Mesothelial cell of epicardium (in vitro differentiated cells): ENCODE measurements at regions not wholly inside any gene's neighbourhood (a gene's known extent, or its start where the extent isn't known, plus 50 kb on each side); places are given as distances from the start of the nearest gene placed in this dataset.

Source experiments
- DNase-seq, 2 experiments: peaks; one replicate each; pipeline ENCODE4 v3.0.0; 2021; ENCODE audit warnings: low spot score in 2 of 2; ENCODE audit not compliant: unreplicated experiment in 2 of 2
- H3K27ac Mint-ChIP-seq: 2 replicates; pipeline ENCODE4 v1.8.0; 2021; ENCODE audit warnings: mixed read lengths
- H3K27me3 Mint-ChIP-seq: 2 replicates; pipeline ENCODE4 v1.8.0; 2021; ENCODE audit warnings: low read depth, mixed read lengths
- H3K36me3 Mint-ChIP-seq: 2 replicates; pipeline ENCODE4 v1.8.0; 2021; ENCODE audit warnings: mixed read lengths
- H3K4me1 Mint-ChIP-seq: 2 replicates; pipeline ENCODE4 v1.8.0; 2021; ENCODE audit warnings: mixed read lengths
- H3K4me3 Mint-ChIP-seq: 2 replicates; pipeline ENCODE4 v1.8.0; 2021; ENCODE audit warnings: mild to moderate bottlenecking, moderate library complexity, mixed read lengths
- H3K9me3 Mint-ChIP-seq: 2 replicates; pipeline ENCODE4 v1.8.0; 2021; ENCODE audit warnings: mixed read lengths
- TF ChIP-seq, protein P1 (sequence below): fragments of 200-600 bp; sonication (generic); IDR thresholded peaks from one replicate; pipeline ENCODE4 v1.5.0; 2021; ENCODE audit warnings: antibody characterized with exemption; ENCODE audit not compliant: unreplicated experiment

- H3K27ac Mint-ChIP-seq = no peak overlapping the region
Observed at GRCh38 chr14:71702786-71703185, 229.4 kb upstream of the RGS6 start.

GRCh38 chr14:71703477-71703876 lies 228.8 kb upstream of the RGS6 start:
- TF ChIP-seq, protein P1, sequence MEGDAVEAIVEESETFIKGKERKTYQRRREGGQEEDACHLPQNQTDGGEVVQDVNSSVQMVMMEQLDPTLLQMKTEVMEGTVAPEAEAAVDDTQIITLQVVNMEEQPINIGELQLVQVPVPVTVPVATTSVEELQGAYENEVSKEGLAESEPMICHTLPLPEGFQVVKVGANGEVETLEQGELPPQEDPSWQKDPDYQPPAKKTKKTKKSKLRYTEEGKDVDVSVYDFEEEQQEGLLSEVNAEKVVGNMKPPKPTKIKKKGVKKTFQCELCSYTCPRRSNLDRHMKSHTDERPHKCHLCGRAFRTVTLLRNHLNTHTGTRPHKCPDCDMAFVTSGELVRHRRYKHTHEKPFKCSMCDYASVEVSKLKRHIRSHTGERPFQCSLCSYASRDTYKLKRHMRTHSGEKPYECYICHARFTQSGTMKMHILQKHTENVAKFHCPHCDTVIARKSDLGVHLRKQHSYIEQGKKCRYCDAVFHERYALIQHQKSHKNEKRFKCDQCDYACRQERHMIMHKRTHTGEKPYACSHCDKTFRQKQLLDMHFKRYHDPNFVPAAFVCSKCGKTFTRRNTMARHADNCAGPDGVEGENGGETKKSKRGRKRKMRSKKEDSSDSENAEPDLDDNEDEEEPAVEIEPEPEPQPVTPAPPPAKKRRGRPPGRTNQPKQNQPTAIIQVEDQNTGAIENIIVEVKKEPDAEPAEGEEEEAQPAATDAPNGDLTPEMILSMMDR = no peak
- H3K27ac Mint-ChIP-seq = no peak overlapping the region

More at GRCh38 chr14:71702786-71703185, 229.4 kb upstream of the RGS6 start:
- Mint-ChIP-seq H3K27me3 (no peaks in the 10 kb centered on the region), H3K36me3 (peaks cover 8% of the 10 kb centered on the region), H3K9me3 (no peaks in the 10 kb centered on the region), H3K4me3 (no peak overlapping the region), H3K4me1 (peaks cover 20% of the 10 kb centered on the region)
- no peak for DNase-seq
- TF ChIP-seq, protein P1 = no peak

GRCh38 chr14:71704210-71704609 lies 228.0 kb upstream of the RGS6 start:
- DNase-seq = no peak
- Mint-ChIP-seq H3K4me1 (peaks cover 15% of the 10 kb centered on the region), H3K9me3 (no peaks in the 10 kb centered on the region), H3K36me3 (peaks cover 10% of the 10 kb centered on the region), H3K4me3 (no peak overlapping the region), H3K27ac (no peak overlapping the region), H3K27me3 (no peaks in the 10 kb centered on the region)
- TF ChIP-seq, protein P1 = no peak

More at GRCh38 chr14:71703477-71703876, 228.8 kb upstream of the RGS6 start:
- H3K9me3 Mint-ChIP-seq = no peaks in the 10 kb centered on the region
- DNase-seq = no peak
- H3K27me3 Mint-ChIP-seq = no peaks in the 10 kb centered on the region
- H3K4me3 Mint-ChIP-seq = no peak overlapping the region
- H3K36me3 Mint-ChIP-seq = peaks cover 8% of the 10 kb centered on the region
- peaks cover 20% of the 10 kb centered on the region for H3K4me1 Mint-ChIP-seq

DNA sequence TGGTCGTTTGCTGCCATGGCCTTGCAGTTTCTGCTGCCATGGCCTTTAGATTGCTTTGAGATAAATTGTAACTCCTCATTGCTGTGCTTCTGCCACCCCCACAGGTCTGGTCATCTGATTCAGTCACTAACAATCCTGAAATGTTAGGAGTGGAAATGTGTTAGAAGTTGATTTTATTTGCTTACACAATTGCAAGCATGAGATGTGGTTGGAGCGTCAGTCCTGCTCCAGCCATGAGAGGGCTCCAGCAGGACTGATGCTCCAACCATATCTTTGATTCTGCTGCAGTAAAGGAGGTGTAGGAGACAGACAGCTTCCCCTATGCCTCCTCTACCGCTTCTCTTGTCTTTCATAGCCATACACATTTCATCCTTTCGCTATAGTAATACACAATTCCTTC lies 226.8 kb upstream of the RGS6 start:
- no peak overlapping the region for H3K27ac Mint-ChIP-seq
- no peak for DNase-seq
- H3K4me3 Mint-ChIP-seq = no peak overlapping the region
- H3K27me3 Mint-ChIP-seq = no peaks in the 10 kb centered on the region
- TF ChIP-seq, protein P1 = no peak
- H3K9me3 Mint-ChIP-seq = no peaks in the 10 kb centered on the region
- H3K36me3 Mint-ChIP-seq = peaks cover 9% of the 10 kb centered on the region
- peaks cover 10% of the 10 kb centered on the region for H3K4me1 Mint-ChIP-seq

DNA sequence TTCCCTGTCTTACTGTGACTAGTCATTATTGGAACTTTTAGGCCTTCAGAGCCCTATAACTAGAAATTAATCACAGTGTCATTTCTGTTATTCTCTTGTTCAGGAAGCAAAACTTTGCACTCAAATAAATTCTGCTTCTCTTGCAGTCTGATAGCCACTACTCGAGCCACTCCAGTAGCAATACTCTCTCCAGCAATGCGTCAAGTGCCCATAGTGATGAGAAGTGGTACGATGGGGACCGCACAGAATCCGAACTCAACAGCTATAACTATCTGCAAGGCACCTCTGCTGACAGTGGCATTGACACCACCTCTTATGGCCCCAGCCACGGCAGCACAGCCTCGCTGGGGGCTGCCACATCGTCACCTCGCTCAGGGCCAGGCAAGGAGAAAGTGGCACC lies 223.2 kb upstream of the RGS6 start:
- no peaks in the 10 kb centered on the region for H3K27me3 Mint-ChIP-seq
- TF ChIP-seq, protein P1 = no peak
- no peaks in the 10 kb centered on the region for H3K9me3 Mint-ChIP-seq
- H3K36me3 Mint-ChIP-seq = peaks cover 9% of the 10 kb centered on the region
- H3K4me3 Mint-ChIP-seq = no peak overlapping the region
- no peak overlapping the region for H3K27ac Mint-ChIP-seq
- DNase-seq = no peak
- peaks cover 17% of the 10 kb centered on the region for H3K4me1 Mint-ChIP-seq

DNA sequence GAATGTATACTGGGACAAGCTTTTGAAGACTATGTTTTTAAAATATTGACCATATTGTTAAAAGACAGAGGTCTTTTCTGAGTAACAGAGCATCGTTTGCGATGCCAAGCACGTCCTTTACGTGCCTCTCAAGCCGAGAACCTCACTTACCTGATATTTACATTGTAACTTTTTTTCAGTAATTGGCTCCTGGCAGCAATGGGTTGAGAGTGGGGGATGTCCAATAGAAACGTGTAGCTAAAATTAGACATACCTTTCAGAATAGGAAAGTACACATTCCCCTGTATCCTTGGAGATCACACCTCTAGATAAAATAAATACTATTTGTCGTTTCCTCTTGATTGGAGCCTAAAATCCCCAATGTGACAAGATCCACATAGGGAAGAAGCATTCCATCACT lies 222.2 kb upstream of the RGS6 start:
- Mint-ChIP-seq H3K9me3 (no peaks in the 10 kb centered on the region), H3K27ac (no peak overlapping the region), H3K27me3 (no peaks in the 10 kb centered on the region), H3K4me3 (no peak overlapping the region), H3K36me3 (peaks cover 9% of the 10 kb centered on the region), H3K4me1 (peaks cover 17% of the 10 kb centered on the region)
- TF ChIP-seq, protein P1 = no peak
- DNase-seq = no peak
